Vagina (tissue), 2 donors: ENCODE measurements at regions not wholly inside any gene's neighbourhood (a gene's known extent, or its start where the extent isn't known, plus 50 kb on each side); places are given as distances from the start of the nearest gene placed in this dataset.

Experiments
- DNase-seq, 2 donors: peaks; one replicate each; pipeline ENCODE4 v3.0.0-alpha.2; 2017; ENCODE audit errors: extremely low spot score in 2 of 2
- H3K27ac ChIP-seq: fragments of 200-600 bp; sonication (generic); one replicate; pipeline ENCODE4 v1.5.1; 2019
- H3K27me3 ChIP-seq: fragments of 200-600 bp; sonication (generic); one replicate; pipeline ENCODE4 v1.5.1; 2019
- H3K36me3 ChIP-seq, 2 donors: fragments of 200-600 bp; sonication (generic); one replicate each; pipeline ENCODE4 v1.5.1; 2017 to 2019
- H3K4me1 ChIP-seq: fragments of 200-600 bp; sonication (generic); one replicate; pipeline ENCODE4 v1.5.1; 2019
- H3K4me3 ChIP-seq, 2 donors: fragments of 200-600 bp; sonication (generic); 1 replicate in 1 of 2; 2 replicates in 1 of 2; pipeline ENCODE4 v1.5.1; 2016 to 2019
- H3K9me3 ChIP-seq: fragments of 200-600 bp; sonication (generic); one replicate; pipeline ENCODE4 v1.5.1; 2019
- POLR2A ChIP-seq, 2 donors: fragments of 450-650 bp; IDR thresholded peaks; one replicate each; pipeline ENCODE4 v1.6.1; 2017; ENCODE audit warnings: antibody characterized with exemption in 2 of 2, mild to moderate bottlenecking in 2 of 2, moderate library complexity in 2 of 2
- POLR2AphosphoS5 ChIP-seq, 2 donors: sonication (generic); formaldehyde crosslinking; IDR thresholded peaks; one replicate each; pipeline ENCODE4 v1.9.0; 2017; ENCODE audit warnings: antibody characterized with exemption in 2 of 2, mild to moderate bottlenecking in 2 of 2, low read depth in 1 of 2; ENCODE audit not compliant: insufficient read depth in 1 of 2
- intact Hi-C: fragments of 100-400 bp; cut with DNase I; formaldehyde crosslinking; loops from one replicate; pipeline ENCODE4 v1.15.1; 2023
- TF ChIP-seq, protein P1 (sequence below), 3 experiments: fragments of 450-650 bp in 2 of 3; fragments of 200-600 bp in 1 of 3; sonication (generic) in 1 of 3; IDR thresholded peaks; one replicate each; pipeline ENCODE4 v1.5.1; 2017 to 2019; ENCODE audit warnings: antibody characterized with exemption in 3 of 3, mild to moderate bottlenecking in 2 of 3, moderate library complexity in 2 of 3

DNA sequence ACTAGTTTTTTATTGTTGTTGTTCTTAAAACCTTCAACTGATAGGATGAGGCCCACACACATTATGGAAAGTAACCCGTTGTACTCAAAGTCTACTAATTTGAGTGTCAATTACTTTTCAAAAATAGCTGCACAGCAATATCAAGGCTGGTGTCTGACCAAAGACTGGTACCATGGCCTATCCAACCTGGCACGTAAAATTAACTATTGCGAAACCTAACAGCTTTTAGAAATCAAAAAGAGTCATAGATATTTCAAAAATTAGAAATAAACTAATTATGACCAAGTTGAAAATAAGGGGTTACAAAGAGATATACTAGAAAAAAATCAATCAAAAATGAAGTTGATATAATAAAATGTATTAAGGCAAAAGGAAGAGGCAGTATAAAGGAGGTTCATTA is 501.5 kb upstream of the SLC8A1 start:
- Histone ChIP-seq H3K36me3 (no peaks in the 10 kb centered on the region), H3K9me3 (no peaks in the 10 kb centered on the region), H3K4me1 (no peaks in the 10 kb centered on the region), H3K4me3 (no peak overlapping the region), H3K27me3 (no peaks in the 10 kb centered on the region), H3K27ac (no peak overlapping the region)
- no peak for DNase-seq
- intact Hi-C loops, result no loop called here
- TF ChIP-seq, protein P1, sequence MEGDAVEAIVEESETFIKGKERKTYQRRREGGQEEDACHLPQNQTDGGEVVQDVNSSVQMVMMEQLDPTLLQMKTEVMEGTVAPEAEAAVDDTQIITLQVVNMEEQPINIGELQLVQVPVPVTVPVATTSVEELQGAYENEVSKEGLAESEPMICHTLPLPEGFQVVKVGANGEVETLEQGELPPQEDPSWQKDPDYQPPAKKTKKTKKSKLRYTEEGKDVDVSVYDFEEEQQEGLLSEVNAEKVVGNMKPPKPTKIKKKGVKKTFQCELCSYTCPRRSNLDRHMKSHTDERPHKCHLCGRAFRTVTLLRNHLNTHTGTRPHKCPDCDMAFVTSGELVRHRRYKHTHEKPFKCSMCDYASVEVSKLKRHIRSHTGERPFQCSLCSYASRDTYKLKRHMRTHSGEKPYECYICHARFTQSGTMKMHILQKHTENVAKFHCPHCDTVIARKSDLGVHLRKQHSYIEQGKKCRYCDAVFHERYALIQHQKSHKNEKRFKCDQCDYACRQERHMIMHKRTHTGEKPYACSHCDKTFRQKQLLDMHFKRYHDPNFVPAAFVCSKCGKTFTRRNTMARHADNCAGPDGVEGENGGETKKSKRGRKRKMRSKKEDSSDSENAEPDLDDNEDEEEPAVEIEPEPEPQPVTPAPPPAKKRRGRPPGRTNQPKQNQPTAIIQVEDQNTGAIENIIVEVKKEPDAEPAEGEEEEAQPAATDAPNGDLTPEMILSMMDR (IDR thresholded peaks at IDR 0.05), result no peak
- TF ChIP-seq POLR2A (IDR thresholded peaks at IDR 0.05), result no peak
- TF ChIP-seq POLR2AphosphoS5 (IDR thresholded peaks at IDR 0.05; ENCODE audit: insufficient read depth in 1 of 2, low read depth in 1 of 2), result no peak

DNA sequence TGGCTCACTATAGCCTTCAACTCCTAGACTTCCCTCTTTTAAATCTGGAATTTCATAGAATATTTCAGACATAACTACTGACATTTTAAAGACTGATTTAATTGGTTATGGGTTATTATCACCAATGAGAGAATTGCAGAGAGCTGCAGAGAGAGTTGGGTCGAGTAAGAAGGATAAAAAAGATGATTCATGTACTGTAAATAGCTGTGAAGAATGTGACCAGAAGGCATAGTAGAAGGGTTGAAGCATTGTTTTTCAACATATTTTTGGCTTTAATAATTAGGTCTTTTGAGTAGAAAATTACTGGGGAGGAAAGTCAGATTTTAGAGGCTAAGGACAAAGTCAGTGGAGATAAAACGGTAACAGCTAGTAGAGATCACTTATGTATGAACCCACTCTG is 503.2 kb upstream of the SLC8A1 start:
- Histone ChIP-seq H3K27ac (no peak overlapping the region), H3K9me3 (no peaks in the 10 kb centered on the region), H3K27me3 (no peaks in the 10 kb centered on the region), H3K4me1 (no peaks in the 10 kb centered on the region), H3K4me3 (no peak overlapping the region), H3K36me3 (no peaks in the 10 kb centered on the region)
- DNase-seq, result no peak
- intact Hi-C loops, result no loop called here
- TF ChIP-seq, protein P1 (IDR thresholded peaks at IDR 0.05), result no peak
- no peak for TF ChIP-seq POLR2A (IDR thresholded peaks at IDR 0.05)
- TF ChIP-seq POLR2AphosphoS5 (IDR thresholded peaks at IDR 0.05; ENCODE audit: insufficient read depth in 1 of 2, low read depth in 1 of 2), result no peak

DNA sequence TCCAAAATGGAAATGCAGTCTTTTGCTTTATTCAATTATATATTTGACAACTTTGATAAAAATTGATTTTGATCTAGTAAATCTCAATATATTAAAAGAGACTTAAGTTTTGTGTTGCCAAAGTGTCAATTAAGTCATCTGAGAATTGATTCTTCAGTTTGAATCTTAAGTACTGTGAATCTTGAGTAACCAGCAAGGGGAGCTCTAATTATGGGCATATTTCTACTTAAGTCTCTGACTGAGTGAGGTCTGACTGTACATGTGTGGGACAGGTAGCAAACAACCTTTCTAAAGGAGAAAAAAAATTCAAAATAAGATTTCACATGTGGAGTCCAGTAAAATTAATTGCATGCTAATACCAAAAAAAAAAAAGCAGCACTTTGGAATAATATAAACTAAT is 503.7 kb upstream of the SLC8A1 start:
- intact Hi-C loops, result no loop called here
- DNase-seq, result no peak
- no peaks in the 10 kb centered on the region for H3K27me3 ChIP-seq
- TF ChIP-seq POLR2A (IDR thresholded peaks at IDR 0.05), result no peak
- TF ChIP-seq POLR2AphosphoS5 (IDR thresholded peaks at IDR 0.05; ENCODE audit: insufficient read depth in 1 of 2, low read depth in 1 of 2), result no peak
- TF ChIP-seq, protein P1 (IDR thresholded peaks at IDR 0.05), result no peak
- no peak overlapping the region for H3K27ac ChIP-seq
- no peaks in the 10 kb centered on the region for H3K9me3 ChIP-seq
- no peaks in the 10 kb centered on the region for H3K36me3 ChIP-seq
- H3K4me3 ChIP-seq, result no peak overlapping the region
- no peaks in the 10 kb centered on the region for H3K4me1 ChIP-seq

DNA sequence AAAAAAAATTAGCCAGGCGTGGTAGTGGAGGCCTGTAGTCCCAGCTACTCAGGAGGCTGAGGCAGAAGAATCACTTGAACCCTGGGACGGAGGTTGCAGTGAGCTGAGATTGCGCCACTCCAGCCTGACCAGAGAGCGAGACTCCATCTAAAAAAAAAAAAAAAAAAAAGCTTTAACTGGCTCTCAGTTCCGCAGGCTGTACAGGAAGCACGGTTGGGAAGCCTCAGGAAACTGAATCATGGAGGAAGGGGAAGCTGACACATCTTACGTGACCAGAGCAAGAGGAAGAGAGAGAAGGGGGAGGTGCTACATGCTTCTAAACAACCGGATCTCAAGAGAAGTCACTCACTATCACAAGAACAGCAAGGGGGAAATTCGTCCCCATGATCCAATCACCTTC is 505.6 kb upstream of the SLC8A1 start:
- H3K27ac ChIP-seq, result no peak overlapping the region
- no peak for TF ChIP-seq POLR2A (IDR thresholded peaks at IDR 0.05)
- TF ChIP-seq POLR2AphosphoS5 (IDR thresholded peaks at IDR 0.05; ENCODE audit: insufficient read depth in 1 of 2, low read depth in 1 of 2), result no peak
- TF ChIP-seq, protein P1 (IDR thresholded peaks at IDR 0.05), result no peak
- intact Hi-C loops, result no loop called here
- H3K27me3 ChIP-seq, result no peaks in the 10 kb centered on the region
- no peaks in the 10 kb centered on the region for H3K36me3 ChIP-seq
- H3K4me3 ChIP-seq, result no peak overlapping the region
- no peak for DNase-seq
- H3K4me1 ChIP-seq, result no peaks in the 10 kb centered on the region
- no peaks in the 10 kb centered on the region for H3K9me3 ChIP-seq

DNA sequence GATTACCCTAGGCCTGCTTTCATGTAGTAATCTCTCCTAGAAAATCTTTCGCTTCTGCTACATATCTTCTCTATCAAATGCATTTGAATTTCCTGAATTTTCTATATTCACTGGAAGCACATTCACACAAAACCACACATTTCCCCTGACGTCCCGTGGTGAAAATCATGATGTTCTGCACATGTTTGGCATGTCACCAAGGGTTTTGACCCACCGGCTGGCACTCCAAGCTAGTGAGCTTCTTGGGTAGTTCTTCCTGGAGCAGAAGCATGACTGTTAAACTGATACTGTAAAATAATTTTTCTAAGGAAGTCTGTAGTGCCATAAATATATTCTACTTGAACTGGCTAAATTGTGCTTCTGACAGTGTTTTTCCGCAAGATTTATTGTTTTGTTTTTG is 510.1 kb upstream of the SLC8A1 start:
- DNase-seq, result no peak
- H3K4me3 ChIP-seq, result no peak overlapping the region
- H3K27me3 ChIP-seq, result no peaks in the 10 kb centered on the region
- no peaks in the 10 kb centered on the region for H3K4me1 ChIP-seq
- H3K9me3 ChIP-seq, result no peaks in the 10 kb centered on the region
- no peaks in the 10 kb centered on the region for H3K36me3 ChIP-seq
- no peak overlapping the region for H3K27ac ChIP-seq
- intact Hi-C loops, result no loop called here
- TF ChIP-seq POLR2A (IDR thresholded peaks at IDR 0.05) (no peak), POLR2AphosphoS5 (IDR thresholded peaks at IDR 0.05; ENCODE audit: insufficient read depth in 1 of 2, low read depth in 1 of 2) (no peak)
- TF ChIP-seq, protein P1 (IDR thresholded peaks at IDR 0.05), result no peak
